ENCODE measurements at regions not wholly inside any gene's neighbourhood (a gene's known extent, or its start where the extent isn't known, plus 50 kb on each side); places are given as distances from the start of the nearest gene placed in this dataset.

DNA sequence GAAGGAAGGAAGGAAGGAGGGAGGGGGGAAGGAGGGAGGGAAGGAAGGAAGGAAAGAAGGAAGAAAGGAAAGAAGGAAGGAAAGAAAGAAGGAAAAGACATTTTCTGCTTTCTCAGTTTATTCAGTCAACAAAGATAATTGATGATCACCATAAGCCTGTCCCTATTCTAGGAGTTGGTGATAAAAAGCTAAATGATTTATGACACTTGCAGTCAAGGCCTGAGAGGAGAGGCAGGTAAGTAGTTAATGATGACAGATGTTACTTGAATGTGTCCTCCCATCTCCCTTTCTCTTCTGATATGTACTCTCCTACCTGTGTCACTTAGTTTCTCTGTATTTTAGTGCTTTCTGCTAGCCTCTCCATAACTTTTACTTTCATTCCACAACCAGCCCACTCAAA lies 141.3 kb downstream of the SLITRK6 start:
- no peak overlapping the region for H3K27ac ChIP-seq
- ATAC-seq (ENCODE audit: low FRiP score in 2 of 2) (no peak), DNase-seq (no peak)
- H3K4me3 ChIP-seq: no peak overlapping the region
- TF ChIP-seq CTCF (IDR thresholded peaks at IDR 0.05): no peak
- TF ChIP-seq EP300 (IDR thresholded peaks at IDR 0.05): no peak
- no peak for TF ChIP-seq POLR2A (IDR thresholded peaks at IDR 0.05)
- no peak for TF ChIP-seq POLR2AphosphoS5 (IDR thresholded peaks at IDR 0.05)
- H3K27me3 ChIP-seq: no peaks in the 10 kb centered on the region
- no peaks in the 10 kb centered on the region for H3K9me3 ChIP-seq
- no peaks in the 10 kb centered on the region for H3K4me1 ChIP-seq
- no peaks in the 10 kb centered on the region for H3K36me3 ChIP-seq

GRCh38 chr13:85655040-85655439 lies 144.2 kb downstream of the SLITRK6 start:
- Histone ChIP-seq H3K36me3 (no peaks in the 10 kb centered on the region), H3K27ac (no peak overlapping the region), H3K4me1 (no peaks in the 10 kb centered on the region), H3K4me3 (no peak overlapping the region), H3K27me3 (no peaks in the 10 kb centered on the region), H3K9me3 (no peaks in the 10 kb centered on the region)
- TF ChIP-seq CTCF (IDR thresholded peaks at IDR 0.05): no peak
- TF ChIP-seq EP300 (IDR thresholded peaks at IDR 0.05): no peak
- no peak for TF ChIP-seq POLR2AphosphoS5 (IDR thresholded peaks at IDR 0.05)
- TF ChIP-seq POLR2A (IDR thresholded peaks at IDR 0.05): no peak
- WGBS, 2 donors: 68 to 76% methylated on average over 1 of the region's 1 CpG
- no peak for ATAC-seq (ENCODE audit: low FRiP score in 2 of 2)
- no peak for DNase-seq

DNA sequence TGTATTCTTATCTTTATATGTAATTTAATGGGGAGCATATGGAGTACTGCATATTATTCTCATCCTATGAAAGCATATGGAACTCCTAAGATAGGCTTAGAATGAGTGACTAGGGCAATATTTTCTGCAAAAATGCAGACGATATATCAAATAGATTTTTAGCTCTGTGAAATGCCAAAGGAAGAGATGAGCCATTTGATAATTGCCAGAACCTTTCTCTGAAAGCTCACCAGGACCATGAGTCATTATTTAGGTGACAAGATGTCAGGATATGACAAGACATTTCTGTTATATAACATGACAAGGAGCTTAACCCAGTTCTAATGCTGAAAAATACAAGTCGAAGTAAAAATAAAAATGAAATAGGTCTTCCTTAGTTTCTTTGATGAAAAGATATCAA lies 145.0 kb downstream of the SLITRK6 start:
- Histone ChIP-seq H3K36me3 (no peaks in the 10 kb centered on the region), H3K4me3 (no peak overlapping the region), H3K9me3 (no peaks in the 10 kb centered on the region), H3K27ac (no peak overlapping the region), H3K27me3 (no peaks in the 10 kb centered on the region), H3K4me1 (no peaks in the 10 kb centered on the region)
- TF ChIP-seq CTCF (IDR thresholded peaks at IDR 0.05) (no peak), POLR2A (IDR thresholded peaks at IDR 0.05) (no peak), EP300 (IDR thresholded peaks at IDR 0.05) (no peak), POLR2AphosphoS5 (IDR thresholded peaks at IDR 0.05) (no peak)
- DNase-seq (no peak), ATAC-seq (ENCODE audit: low FRiP score in 2 of 2) (no peak)
- WGBS, 2 donors: 30 to 37% methylated on average over 2 of the region's 2 CpGs

GRCh38 chr13:85653681-85654080 lies 145.5 kb downstream of the SLITRK6 start:
- DNase-seq: no peak
- Histone ChIP-seq H3K4me1 (no peaks in the 10 kb centered on the region), H3K27ac (no peak overlapping the region), H3K36me3 (no peaks in the 10 kb centered on the region), H3K4me3 (no peak overlapping the region), H3K9me3 (no peaks in the 10 kb centered on the region), H3K27me3 (no peaks in the 10 kb centered on the region)
- ATAC-seq (ENCODE audit: low FRiP score in 2 of 2): no peak
- TF ChIP-seq EP300 (IDR thresholded peaks at IDR 0.05) (no peak), POLR2AphosphoS5 (IDR thresholded peaks at IDR 0.05) (no peak), POLR2A (IDR thresholded peaks at IDR 0.05) (no peak)
- 79 to 86% methylated on average over 3 of the region's 3 CpGs for WGBS, 2 donors

GRCh38 chr13:85652491-85652890 lies 146.7 kb downstream of the SLITRK6 start:
- 80 to 85% methylated on average over 1 of the region's 1 CpG for WGBS, 2 donors
- H3K27me3 ChIP-seq: no peaks in the 10 kb centered on the region
- ATAC-seq (ENCODE audit: low FRiP score in 2 of 2): no peak

More at GRCh38 chr13:85652491-85652890, 146.7 kb downstream of the SLITRK6 start:
- Histone ChIP-seq H3K27ac (no peak overlapping the region), H3K4me1 (no peaks in the 10 kb centered on the region), H3K4me3 (no peak overlapping the region), H3K9me3 (no peaks in the 10 kb centered on the region), H3K36me3 (no peaks in the 10 kb centered on the region)
- no peak for DNase-seq
- TF ChIP-seq POLR2A (IDR thresholded peaks at IDR 0.05) (no peak), EP300 (IDR thresholded peaks at IDR 0.05) (no peak), CTCF (IDR thresholded peaks at IDR 0.05) (no peak), POLR2AphosphoS5 (IDR thresholded peaks at IDR 0.05) (no peak)

Data from upper lobe of left lung (tissue), 6 donors.